ENCODE measurements at regions not wholly inside any gene's neighbourhood (a gene's known extent, or its start where the extent isn't known, plus 50 kb on each side); places are given as distances from the start of the nearest gene placed in this dataset.

DNA sequence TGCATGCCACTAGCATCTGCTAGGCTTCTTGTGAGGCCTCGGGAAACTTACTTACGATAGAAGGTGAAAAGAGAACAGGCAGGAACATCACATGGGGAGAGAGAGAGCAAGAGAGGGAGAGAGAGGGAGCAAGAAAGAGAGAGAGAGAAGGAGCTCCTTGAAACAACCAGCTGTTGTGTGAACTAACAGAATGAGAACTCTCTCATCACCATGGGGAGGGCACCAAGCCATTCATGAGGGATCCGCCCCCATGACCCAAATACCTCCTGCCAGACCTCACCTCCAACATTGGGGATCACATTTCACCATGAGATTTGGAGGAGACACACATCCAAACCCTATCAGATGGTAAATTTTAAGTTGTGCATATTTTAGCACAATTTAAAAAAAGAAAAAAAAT lies 1217.2 kb downstream of the TYW1 start:
- in situ Hi-C loops (cut with MboI; ENCODE audit: low sequenced_read_pairs) = no loop called here
- Histone ChIP-seq H3K23ac (ENCODE audit: low read depth, low read length) (no peak overlapping the region), H3K4me1 (ENCODE audit: control insufficient read depth, insufficient read depth, low read length) (no peaks in the 10 kb centered on the region), H3K18ac (ENCODE audit: low read depth, low read length) (no peak overlapping the region), H2AK5ac (ENCODE audit: low read depth, low read length) (no peak overlapping the region), H3K27ac (ENCODE audit: insufficient read depth, low read length) (no peak overlapping the region), H3K36me3 (ENCODE audit: control insufficient read depth, insufficient read depth, low read length) (no peaks in the 10 kb centered on the region), H4K91ac (ENCODE audit: insufficient read depth, low read depth, low read length) (no peak overlapping the region), H2BK15ac (ENCODE audit: low read depth, low read length) (no peak overlapping the region), H3K4ac (ENCODE audit: low read depth, low read length) (no peak overlapping the region), H3K27me3 (ENCODE audit: control insufficient read depth, insufficient read depth, low read length) (no peaks in the 10 kb centered on the region), H3K56ac (ENCODE audit: extremely low read depth, insufficient read depth, low read length) (no peak overlapping the region), H4K8ac (ENCODE audit: low read depth in 2 of 2, low read length in 2 of 2) (no peak overlapping the region), H2BK20ac (ENCODE audit: low read depth, low read length) (no peak overlapping the region), H3K9ac (ENCODE audit: low read depth, low read length) (no peak overlapping the region), H2BK5ac (ENCODE audit: low read depth, low read length, poor library complexity, severe bottlenecking) (no peak overlapping the region), H3K14ac (replicated peaks; ENCODE audit: low read depth, low read length) (no peak overlapping the region), H3K9me3 (ENCODE audit: control insufficient read depth, insufficient read depth, low read length) (peaks cover 14% of the 10 kb centered on the region), H3K4me2 (ENCODE audit: low read depth, low read length) (no peak overlapping the region), H4K5ac (ENCODE audit: low read depth, low read length) (no peak overlapping the region), H2BK120ac (ENCODE audit: low read depth, low read length) (no peak overlapping the region), H2AFZ (replicated peaks; ENCODE audit: low read length, poor library complexity) (no peak overlapping the region), H3K79me1 (ENCODE audit: low read depth in 1 of 2, low read length in 2 of 2) (no peaks in the 10 kb centered on the region), H2AK9ac (replicated peaks; ENCODE audit: low read depth, low read length, poor library complexity) (no peak overlapping the region), H4K20me1 (ENCODE audit: insufficient read depth, low read length) (no peaks in the 10 kb centered on the region), H3K9me1 (ENCODE audit: insufficient read depth, low read length) (no peaks in the 10 kb centered on the region), H3K4me3 (ENCODE audit: insufficient read depth, low read depth, low read length) (no peak overlapping the region)
- dilution Hi-C loops (cut with HindIII; ENCODE audit: low sequenced_read_pairs, unreplicated experiment) = no loop called here
- intact Hi-C loops (cut with micrococcal nuclease) = no loop called here
- CTCF ChIA-PET = no interaction called here
- POLR2A ChIA-PET (ENCODE audit: unreplicated experiment) = no interaction called here
- WGBS, 2 experiments (ENCODE audit: extremely low coverage in 2 of 2, insufficient read length in 1 of 2) = no CpG with 5 or more reads among the region's 3 CpGs
- ATAC-seq (ENCODE audit: low read depth) = no peak
- TF ChIP-seq, protein P1, sequence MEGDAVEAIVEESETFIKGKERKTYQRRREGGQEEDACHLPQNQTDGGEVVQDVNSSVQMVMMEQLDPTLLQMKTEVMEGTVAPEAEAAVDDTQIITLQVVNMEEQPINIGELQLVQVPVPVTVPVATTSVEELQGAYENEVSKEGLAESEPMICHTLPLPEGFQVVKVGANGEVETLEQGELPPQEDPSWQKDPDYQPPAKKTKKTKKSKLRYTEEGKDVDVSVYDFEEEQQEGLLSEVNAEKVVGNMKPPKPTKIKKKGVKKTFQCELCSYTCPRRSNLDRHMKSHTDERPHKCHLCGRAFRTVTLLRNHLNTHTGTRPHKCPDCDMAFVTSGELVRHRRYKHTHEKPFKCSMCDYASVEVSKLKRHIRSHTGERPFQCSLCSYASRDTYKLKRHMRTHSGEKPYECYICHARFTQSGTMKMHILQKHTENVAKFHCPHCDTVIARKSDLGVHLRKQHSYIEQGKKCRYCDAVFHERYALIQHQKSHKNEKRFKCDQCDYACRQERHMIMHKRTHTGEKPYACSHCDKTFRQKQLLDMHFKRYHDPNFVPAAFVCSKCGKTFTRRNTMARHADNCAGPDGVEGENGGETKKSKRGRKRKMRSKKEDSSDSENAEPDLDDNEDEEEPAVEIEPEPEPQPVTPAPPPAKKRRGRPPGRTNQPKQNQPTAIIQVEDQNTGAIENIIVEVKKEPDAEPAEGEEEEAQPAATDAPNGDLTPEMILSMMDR (conservative IDR thresholded peaks at IDR 0.05; ENCODE audit: low read depth, low read length) = no peak
- TF ChIP-seq CHD1 (IDR thresholded peaks at IDR 0.05; ENCODE audit: low read depth, low read length) (no peak), NFE2L2 (IDR thresholded peaks at IDR 0.05; ENCODE audit: low read depth, low read length) (no peak)
- TF ChIP-seq, protein P2, sequence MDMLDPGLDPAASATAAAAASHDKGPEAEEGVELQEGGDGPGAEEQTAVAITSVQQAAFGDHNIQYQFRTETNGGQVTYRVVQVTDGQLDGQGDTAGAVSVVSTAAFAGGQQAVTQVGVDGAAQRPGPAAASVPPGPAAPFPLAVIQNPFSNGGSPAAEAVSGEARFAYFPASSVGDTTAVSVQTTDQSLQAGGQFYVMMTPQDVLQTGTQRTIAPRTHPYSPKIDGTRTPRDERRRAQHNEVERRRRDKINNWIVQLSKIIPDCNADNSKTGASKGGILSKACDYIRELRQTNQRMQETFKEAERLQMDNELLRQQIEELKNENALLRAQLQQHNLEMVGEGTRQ (IDR thresholded peaks at IDR 0.05; ENCODE audit: low read depth, low read length) = no peak
- DNase-seq = no peak
- no TSS peak for BruUV-seq (replicated peaks)

Data from IMR-90 (cell line).